ENCODE measurements at regions not wholly inside any gene's neighbourhood (a gene's known extent, or its start where the extent isn't known, plus 50 kb on each side); places are given as distances from the start of the nearest gene placed in this dataset.

GRCh38 chr12:28135801-28136439 lies 54.3 kb upstream of the CCDC91 start:
- no peaks in the 10 kb centered on the region for H3K79me2 ChIP-seq (ENCODE audit: insufficient read depth, low read length)
- H3K36me3 ChIP-seq (ENCODE audit: insufficient read depth, low read length) = no peaks in the 10 kb centered on the region
- H2AFZ ChIP-seq (ENCODE audit: low read length) = no peak overlapping the region
- no peak overlapping the region for H3K27ac ChIP-seq (ENCODE audit: low read depth, low read length)
- H3K4me3 ChIP-seq (ENCODE audit: insufficient read depth, low read length) = no peak overlapping the region
- H3K27me3 ChIP-seq (ENCODE audit: insufficient read depth, low read length) = no peaks in the 10 kb centered on the region
- H3K4me1 ChIP-seq (ENCODE audit: insufficient read depth, low read length) = peaks cover 7% of the 10 kb centered on the region
- no peaks in the 10 kb centered on the region for H4K20me1 ChIP-seq (ENCODE audit: insufficient read depth, low read length)
- H3K4me2 ChIP-seq (ENCODE audit: insufficient read depth, low read length) = no peak overlapping the region
- DNase-seq (ENCODE audit: insufficient read length, low spot score, missing footprints) = no peak
- no peak for TF ChIP-seq CTCF (IDR thresholded peaks at IDR 0.05; ENCODE audit: extremely low read depth, low read depth, low read length)
- no peaks in the 10 kb centered on the region for H3K9me3 ChIP-seq (ENCODE audit: low read depth, low read length)

- Histone ChIP-seq H2AFZ (ENCODE audit: low read length) (no peak overlapping the region), H3K36me3 (ENCODE audit: insufficient read depth, low read length) (no peaks in the 10 kb centered on the region), H4K20me1 (ENCODE audit: insufficient read depth, low read length) (no peaks in the 10 kb centered on the region), H3K4me1 (ENCODE audit: insufficient read depth, low read length) (no peaks in the 10 kb centered on the region), H3K4me3 (ENCODE audit: insufficient read depth, low read length) (no peak overlapping the region), H3K27ac (ENCODE audit: low read depth, low read length) (no peak overlapping the region), H3K79me2 (ENCODE audit: insufficient read depth, low read length) (no peaks in the 10 kb centered on the region), H3K4me2 (ENCODE audit: insufficient read depth, low read length) (no peak overlapping the region), H3K27me3 (ENCODE audit: insufficient read depth, low read length) (no peaks in the 10 kb centered on the region), H3K9me3 (ENCODE audit: low read depth, low read length) (no peaks in the 10 kb centered on the region)
- no peak for DNase-seq (ENCODE audit: insufficient read length, low spot score, missing footprints)
- no peak for TF ChIP-seq CTCF (IDR thresholded peaks at IDR 0.05; ENCODE audit: extremely low read depth, low read depth, low read length)
These were observed 52.8 kb upstream of the CCDC91 start for GRCh38 chr12:28137414-28137813.

- TF ChIP-seq CTCF (IDR thresholded peaks at IDR 0.05; ENCODE audit: extremely low read depth, low read depth, low read length) = no peak
- no peaks in the 10 kb centered on the region for H3K9me3 ChIP-seq (ENCODE audit: low read depth, low read length)
These were observed 49.9 kb upstream of the CCDC91 start for GRCh38 chr12:28140404-28140803.

More at GRCh38 chr12:28140404-28140803, 49.9 kb upstream of the CCDC91 start:
- Histone ChIP-seq H3K27ac (ENCODE audit: low read depth, low read length) (no peak overlapping the region), H3K4me1 (ENCODE audit: insufficient read depth, low read length) (no peaks in the 10 kb centered on the region), H4K20me1 (ENCODE audit: insufficient read depth, low read length) (no peaks in the 10 kb centered on the region), H3K27me3 (ENCODE audit: insufficient read depth, low read length) (peaks cover 3% of the 10 kb centered on the region), H3K4me2 (ENCODE audit: insufficient read depth, low read length) (no peak overlapping the region), H3K79me2 (ENCODE audit: insufficient read depth, low read length) (no peaks in the 10 kb centered on the region), H3K4me3 (ENCODE audit: insufficient read depth, low read length) (no peak overlapping the region), H2AFZ (ENCODE audit: low read length) (no peak overlapping the region), H3K36me3 (ENCODE audit: insufficient read depth, low read length) (no peaks in the 10 kb centered on the region)
- DNase-seq (ENCODE audit: insufficient read length, low spot score, missing footprints) = no peak
